Type B pancreatic cell (in vitro differentiated cells): ENCODE measurements at regions not wholly inside any gene's neighbourhood (a gene's known extent, or its start where the extent isn't known, plus 50 kb on each side); places are given as distances from the start of the nearest gene placed in this dataset.

Source experiments
- DNase-seq: peaks from one replicate; pipeline ENCODE4 v3.0.0; 2021; ENCODE audit warnings: mixed read lengths; ENCODE audit not compliant: unreplicated experiment; ENCODE audit errors: extremely low spot score
- H3K27ac Mint-ChIP-seq: 2 replicates; pipeline ENCODE4 v1.8.0; 2021; ENCODE audit warnings: mild to moderate bottlenecking, mixed read lengths
- H3K27me3 Mint-ChIP-seq: 2 replicates; pipeline ENCODE4 v1.8.0; 2021; ENCODE audit warnings: mixed read lengths
- H3K36me3 Mint-ChIP-seq: 2 replicates; pipeline ENCODE4 v1.8.0; 2021; ENCODE audit warnings: mixed read lengths
- H3K4me1 Mint-ChIP-seq: one replicate; pipeline ENCODE4 v1.8.0; 2021; ENCODE audit warnings: mixed read lengths; ENCODE audit not compliant: unreplicated experiment
- H3K4me3 Mint-ChIP-seq: 2 replicates; pipeline ENCODE4 v1.8.0; 2021; ENCODE audit warnings: mild to moderate bottlenecking, mixed read lengths
- H3K9me3 Mint-ChIP-seq: 2 replicates; pipeline ENCODE4 v1.8.0; 2021; ENCODE audit warnings: mixed read lengths
- TF ChIP-seq, protein P1 (sequence below): fragments of 200-600 bp; sonication (generic); conservative IDR thresholded peaks from 2 replicates; pipeline ENCODE4 v1.5.0; 2021; ENCODE audit warnings: antibody characterized with exemption, mild to moderate bottlenecking

DNA sequence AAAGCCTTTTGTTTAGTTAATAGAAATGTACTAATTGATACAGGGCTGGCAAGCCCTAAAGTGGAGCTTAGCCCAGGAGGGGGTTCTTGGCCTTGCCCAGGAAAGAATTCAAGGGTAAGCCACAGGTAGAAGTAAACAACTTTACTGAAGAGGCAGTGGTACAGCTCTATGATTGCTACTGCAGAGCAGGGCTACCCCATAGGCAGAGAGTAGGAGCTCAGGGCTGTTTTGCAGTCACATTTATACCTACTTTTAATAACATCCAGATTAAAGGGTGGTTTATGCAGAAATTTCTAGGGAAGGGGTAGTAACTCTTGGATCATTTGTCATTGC lies 680.4 kb upstream of the GJE1 start:
- Mint-ChIP-seq H3K9me3 (no peaks in the 10 kb centered on the region), H3K4me1 (no peaks in the 10 kb centered on the region), H3K36me3 (no peaks in the 10 kb centered on the region), H3K4me3 (no peak overlapping the region), H3K27ac (no peak overlapping the region), H3K27me3 (peaks cover 3% of the 10 kb centered on the region)
- no peak for DNase-seq
- TF ChIP-seq, protein P1, sequence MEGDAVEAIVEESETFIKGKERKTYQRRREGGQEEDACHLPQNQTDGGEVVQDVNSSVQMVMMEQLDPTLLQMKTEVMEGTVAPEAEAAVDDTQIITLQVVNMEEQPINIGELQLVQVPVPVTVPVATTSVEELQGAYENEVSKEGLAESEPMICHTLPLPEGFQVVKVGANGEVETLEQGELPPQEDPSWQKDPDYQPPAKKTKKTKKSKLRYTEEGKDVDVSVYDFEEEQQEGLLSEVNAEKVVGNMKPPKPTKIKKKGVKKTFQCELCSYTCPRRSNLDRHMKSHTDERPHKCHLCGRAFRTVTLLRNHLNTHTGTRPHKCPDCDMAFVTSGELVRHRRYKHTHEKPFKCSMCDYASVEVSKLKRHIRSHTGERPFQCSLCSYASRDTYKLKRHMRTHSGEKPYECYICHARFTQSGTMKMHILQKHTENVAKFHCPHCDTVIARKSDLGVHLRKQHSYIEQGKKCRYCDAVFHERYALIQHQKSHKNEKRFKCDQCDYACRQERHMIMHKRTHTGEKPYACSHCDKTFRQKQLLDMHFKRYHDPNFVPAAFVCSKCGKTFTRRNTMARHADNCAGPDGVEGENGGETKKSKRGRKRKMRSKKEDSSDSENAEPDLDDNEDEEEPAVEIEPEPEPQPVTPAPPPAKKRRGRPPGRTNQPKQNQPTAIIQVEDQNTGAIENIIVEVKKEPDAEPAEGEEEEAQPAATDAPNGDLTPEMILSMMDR, result no peak

DNA sequence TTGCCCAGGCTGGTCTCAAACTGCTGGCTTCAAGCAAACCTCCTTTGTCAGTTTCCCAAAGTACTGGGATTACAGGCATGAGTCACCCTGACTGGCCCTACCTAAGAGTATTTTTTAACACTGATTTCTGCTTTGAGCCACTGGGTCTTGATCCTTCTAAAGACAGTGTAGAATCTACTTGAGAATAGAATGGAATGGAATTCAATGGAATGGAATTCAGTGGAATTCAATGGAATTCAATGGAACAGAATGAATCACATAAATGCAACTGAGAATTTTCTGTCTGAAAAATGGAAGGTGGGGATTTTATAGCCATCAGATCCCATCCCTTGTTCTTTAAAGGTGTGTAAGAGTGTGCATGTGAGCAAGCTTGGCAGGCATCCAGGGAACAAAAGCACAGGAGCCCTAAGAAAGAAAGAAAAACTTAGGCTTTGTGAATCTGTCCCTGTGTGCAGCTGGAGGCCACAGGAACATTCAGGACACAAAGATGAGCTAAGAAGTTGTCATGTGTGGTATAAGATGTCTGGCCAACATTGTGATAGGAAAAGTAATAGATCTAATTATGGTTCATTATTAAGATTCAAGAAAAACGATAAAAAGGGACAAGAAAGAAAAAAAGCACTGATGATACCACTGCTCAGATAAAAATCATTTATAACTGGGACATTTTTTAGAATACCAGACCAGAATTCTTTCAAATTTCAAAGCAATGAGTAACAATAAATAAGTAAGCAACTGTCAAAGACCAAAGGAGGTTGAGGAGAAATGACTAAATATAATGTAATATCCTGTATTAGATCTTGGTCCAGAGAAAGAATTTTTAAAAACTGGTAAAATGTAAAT lies 681.0 kb upstream of the GJE1 start:
- Mint-ChIP-seq H3K36me3 (no peaks in the 10 kb centered on the region), H3K27ac (no peak overlapping the region), H3K4me1 (no peaks in the 10 kb centered on the region), H3K27me3 (peaks cover 3% of the 10 kb centered on the region), H3K9me3 (no peaks in the 10 kb centered on the region), H3K4me3 (no peak overlapping the region)
- no peak for DNase-seq
- TF ChIP-seq, protein P1, result no peak

DNA sequence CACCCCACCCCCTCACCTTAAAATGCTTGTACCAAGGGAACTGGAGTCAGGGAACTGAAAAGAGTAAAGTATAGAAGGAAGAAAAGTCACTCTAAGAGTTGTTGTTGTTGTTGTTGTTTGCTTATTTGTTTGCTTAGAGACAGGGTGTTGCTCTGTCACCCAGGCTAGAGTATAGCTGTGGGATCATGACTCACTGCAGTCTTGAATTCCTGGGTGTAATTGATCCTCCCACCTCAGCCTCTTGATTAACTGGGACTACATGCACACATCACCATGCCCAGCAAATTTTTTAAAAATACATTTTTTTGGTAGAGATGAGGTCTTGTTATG lies 681.6 kb upstream of the GJE1 start:
- Mint-ChIP-seq H3K9me3 (no peaks in the 10 kb centered on the region), H3K27me3 (peaks cover 5% of the 10 kb centered on the region), H3K4me1 (no peaks in the 10 kb centered on the region), H3K36me3 (no peaks in the 10 kb centered on the region), H3K4me3 (no peak overlapping the region), H3K27ac (no peak overlapping the region)
- TF ChIP-seq, protein P1, result no peak
- no peak for DNase-seq

DNA sequence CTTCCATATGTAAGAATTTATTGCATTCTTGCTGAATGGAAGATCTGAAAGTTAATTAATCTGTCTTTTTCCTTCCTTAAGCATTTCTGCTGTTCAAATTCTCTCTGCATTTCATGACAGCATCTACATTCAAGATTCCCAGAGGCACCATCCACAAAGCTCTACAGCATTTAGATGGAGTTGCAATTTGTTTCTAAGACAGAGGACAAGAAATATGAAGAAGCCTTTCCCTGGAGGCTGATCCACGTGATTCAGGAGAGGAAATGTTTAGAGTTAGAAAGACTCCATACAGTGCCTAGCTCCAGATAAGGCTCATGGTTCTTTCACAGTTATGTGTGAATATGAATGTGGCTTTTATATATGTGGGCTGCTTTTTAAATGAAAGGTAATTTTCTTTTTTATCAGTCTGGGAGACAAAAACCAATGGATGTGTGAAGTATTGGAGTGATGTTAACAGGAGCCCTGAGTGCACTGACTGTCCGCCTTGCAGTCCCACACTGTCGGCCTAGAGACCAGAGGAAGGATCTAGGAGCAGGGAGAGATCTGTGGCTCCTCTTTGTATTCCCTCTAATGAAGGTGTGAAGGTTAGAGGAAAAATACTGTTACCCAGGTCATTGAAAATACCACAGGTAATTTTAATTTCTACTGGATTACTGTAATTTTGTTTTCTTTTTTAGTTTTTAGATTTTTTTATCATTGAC lies 686.6 kb upstream of the GJE1 start:
- Mint-ChIP-seq H3K4me3 (no peak overlapping the region), H3K27ac (no peak overlapping the region), H3K36me3 (no peaks in the 10 kb centered on the region), H3K4me1 (no peaks in the 10 kb centered on the region), H3K9me3 (no peaks in the 10 kb centered on the region), H3K27me3 (peaks cover 5% of the 10 kb centered on the region)
- TF ChIP-seq, protein P1, result no peak
- no peak for DNase-seq

DNA sequence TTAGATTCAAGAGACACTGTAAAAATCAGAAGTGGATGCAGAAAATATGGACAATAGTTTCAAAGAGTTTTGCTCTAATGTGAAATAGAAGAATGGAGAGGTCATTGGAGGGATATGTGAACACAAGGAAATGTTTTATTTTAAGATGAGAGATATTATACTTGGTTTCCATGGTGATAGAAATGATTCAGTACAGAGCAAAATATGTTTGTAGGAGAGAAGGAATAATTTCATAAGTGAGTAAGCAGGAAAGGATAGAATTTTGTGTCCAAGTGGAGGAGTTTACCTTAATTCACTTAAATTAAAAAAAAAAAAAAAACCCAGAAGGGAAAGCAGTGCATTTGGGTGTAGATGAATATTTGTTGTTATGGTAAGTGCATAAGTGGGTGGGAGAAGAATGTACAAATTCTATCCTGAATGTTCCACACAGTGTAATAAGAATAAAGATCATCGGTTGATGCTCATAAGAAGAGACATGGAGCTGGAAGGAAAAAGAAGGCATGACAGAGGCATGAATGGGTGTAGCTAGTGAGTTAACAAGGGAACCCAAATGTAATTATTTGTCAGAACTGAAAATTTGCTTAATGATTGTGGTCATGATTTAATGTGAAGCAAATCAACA lies 688.9 kb upstream of the GJE1 start:
- H3K27me3 Mint-ChIP-seq, result peaks cover 5% of the 10 kb centered on the region
- TF ChIP-seq, protein P1, result no peak
- H3K4me1 Mint-ChIP-seq, result no peaks in the 10 kb centered on the region
- H3K4me3 Mint-ChIP-seq, result no peak overlapping the region
- no peak for DNase-seq
- no peak overlapping the region for H3K27ac Mint-ChIP-seq
- H3K9me3 Mint-ChIP-seq, result no peaks in the 10 kb centered on the region
- no peaks in the 10 kb centered on the region for H3K36me3 Mint-ChIP-seq
